SK-N-SH (cell line): ENCODE measurements at regions not wholly inside any gene's neighbourhood (a gene's known extent, or its start where the extent isn't known, plus 50 kb on each side); places are given as distances from the start of the nearest gene placed in this dataset.

ENCODE experiments used
- CTCF ChIA-PET: fragments of 300-600, 350-600 bp; formaldehyde crosslinking; extraction: SDS; loops from one replicate; lab custom pipeline; 2021; lab: Yijun Ruan, JAX
- POLR2A ChIA-PET: fragments of 350-600 bp; sonication (Branson Sonifier 250); formaldehyde crosslinking; extraction: SDS; loops from one replicate; lab custom pipeline; 2020; ENCODE audit warnings: antibody characterized with exemption, inconsistent platforms; lab: Yijun Ruan, JAX
- DNase-seq: peaks from one replicate; pipeline ENCODE4 v3.0.0; 2012
- H2AFZ ChIP-seq: fragments of 200-600 bp; sonication (generic); 2 replicates; pipeline ENCODE4 v1.8.1; 2016; ENCODE audit warnings: antibody characterized with exemption, mild to moderate bottlenecking, low read depth
- H3F3A ChIP-seq: fragments of 200-600 bp; sonication (generic); replicated peaks from 2 replicates; pipeline ENCODE3; 2016; ENCODE audit warnings: antibody characterized with exemption, mild to moderate bottlenecking; ENCODE audit not compliant: insufficient read depth
- H3K27ac ChIP-seq, 2 experiments: fragments of 200-500 bp in 1 of 2; fragments of 200-600 bp in 1 of 2; sonication (Bioruptor generic) in 1 of 2; sonication (generic), shearing (Covaris generic) in 1 of 2; 2 replicates each; pipeline versions ENCODE4 v1.5.1 to v1.6.1; 2014 to 2016; ENCODE audit warnings: low read depth in 2 of 2, inconsistent platforms in 1 of 2, low read length in 1 of 2, mild to moderate bottlenecking in 1 of 2, mixed read lengths in 1 of 2
- H3K27me3 ChIP-seq: fragments of 200-600 bp; sonication (generic), shearing (Covaris generic); 2 replicates; pipeline ENCODE4 v1.6.1; 2016; ENCODE audit warnings: mixed run types; ENCODE audit not compliant: insufficient read depth
- H3K36me3 ChIP-seq, 2 experiments: fragments of 200-500 bp in 1 of 2; fragments of 200-600 bp in 1 of 2; sonication (Bioruptor generic) in 1 of 2; sonication (generic) in 1 of 2; replicated peaks in 1 of 2; 2 replicates each; pipeline versions ENCODE3 to v1.5.1; 2014 to 2016; ENCODE audit warnings: low read length in 1 of 2, mild to moderate bottlenecking in 1 of 2; ENCODE audit not compliant: insufficient read depth in 2 of 2, control insufficient read depth in 1 of 2
- H3K4me1 ChIP-seq, 2 experiments: fragments of 200-500 bp in 1 of 2; fragments of 200-600 bp in 1 of 2; sonication (Bioruptor generic) in 1 of 2; sonication (generic), shearing (Covaris generic) in 1 of 2; 2 replicates each; pipeline versions ENCODE4 v1.5.1 to v1.6.1; 2014 to 2016; ENCODE audit warnings: low read depth in 1 of 2, low read length in 1 of 2, mixed run types in 1 of 2; ENCODE audit not compliant: insufficient read depth in 2 of 2, control insufficient read depth in 1 of 2
- H3K4me2 ChIP-seq: fragments of 200-600 bp; sonication (generic), shearing (Covaris generic); 2 replicates; pipeline ENCODE4 v1.6.1; 2017; ENCODE audit warnings: mixed run types
- H3K4me3 ChIP-seq, 2 experiments: fragments of 200-500 bp in 1 of 2; fragments of 200-600 bp in 1 of 2; sonication (Bioruptor generic) in 1 of 2; sonication (generic), shearing (Covaris generic) in 1 of 2; 2 replicates each; pipeline versions ENCODE4 v1.5.1 to v1.8.1; 2014 to 2016; ENCODE audit warnings: low read depth in 2 of 2, inconsistent platforms in 1 of 2, low read length in 1 of 2, mild to moderate bottlenecking in 1 of 2, mixed read lengths in 1 of 2, moderate library complexity in 1 of 2
- H3K79me2 ChIP-seq: fragments of 200-600 bp; sonication (generic); 2 replicates; pipeline ENCODE4 v1.8.1; 2017; ENCODE audit warnings: mild to moderate bottlenecking; ENCODE audit not compliant: insufficient read depth
- H3K9ac ChIP-seq: fragments of 200-600 bp; sonication (generic); 2 replicates; pipeline ENCODE4 v1.6.1; 2017; ENCODE audit warnings: mixed run types
- H3K9me2 ChIP-seq: fragments of 200-600 bp; sonication (generic); 2 replicates; pipeline ENCODE4 v1.6.1; 2017; ENCODE audit warnings: mixed run types
- H3K9me3 ChIP-seq: fragments of 200-600 bp; sonication (generic); 2 replicates; pipeline ENCODE4 v1.6.1; 2017; ENCODE audit warnings: mixed run types, mild to moderate bottlenecking, moderate library complexity
- H4K20me1 ChIP-seq: fragments of 200-600 bp; sonication (generic); 2 replicates; pipeline ENCODE4 v1.6.1; 2017; ENCODE audit warnings: mild to moderate bottlenecking, mixed run types; ENCODE audit not compliant: insufficient read depth
- CHD2 ChIP-seq: fragments of 150-350 bp; IDR thresholded peaks from 2 replicates; pipeline ENCODE4 v1.6.1; 2018; ENCODE audit warnings: low read length; ENCODE audit not compliant: partially characterized antibody
- EZH2phosphoT487 ChIP-seq: fragments of 200-600 bp; sonication (generic); IDR thresholded peaks from 2 replicates; pipeline ENCODE4 v1.6.1; 2017; ENCODE audit warnings: low read depth, mixed run types, mild to moderate bottlenecking, antibody characterized with exemption, moderate library complexity, borderline replicate concordance
- GABPA ChIP-seq: IDR thresholded peaks from 2 replicates; pipeline ENCODE4 v1.4.0; 2012; ENCODE audit warnings: low read depth, mild to moderate bottlenecking
- GATA2 ChIP-seq: sonication (generic); formaldehyde crosslinking; IDR thresholded peaks from 2 replicates; pipeline ENCODE4 v1.5.0; 2020; ENCODE audit warnings: mild to moderate bottlenecking, missing genetic modification reagents
- MXI1 ChIP-seq: IDR thresholded peaks from 2 replicates; pipeline ENCODE4 v1.6.1; 2012; ENCODE audit warnings: mild to moderate bottlenecking, low read depth, low read length, improper control_type of control experiment
- NRF1 ChIP-seq: IDR thresholded peaks from 2 replicates; pipeline ENCODE4 v1.6.1; 2012; ENCODE audit warnings: low read depth, mild to moderate bottlenecking, low read length
- RAD21 ChIP-seq: IDR thresholded peaks from 2 replicates; pipeline ENCODE4 v1.6.1; 2012; ENCODE audit warnings: mild to moderate bottlenecking, low read length
- REST ChIP-seq: IDR thresholded peaks from 2 replicates; pipeline ENCODE4 v1.6.1; 2012; ENCODE audit warnings: mild to moderate bottlenecking, low read depth, low read length, moderate library complexity
- RFX5 ChIP-seq: IDR thresholded peaks from 2 replicates; pipeline ENCODE4 v1.6.1; 2012; ENCODE audit warnings: mild to moderate bottlenecking, improper control_type of control experiment, low read length
- TCF12 ChIP-seq: IDR thresholded peaks from 2 replicates; pipeline ENCODE4 v1.4.0; 2012
- USF2 ChIP-seq: fragments of 150-350 bp; IDR thresholded peaks from 2 replicates; pipeline ENCODE4 v1.6.1; 2017; ENCODE audit warnings: antibody characterized with exemption, low read length, low read depth, borderline replicate concordance
- YY1 ChIP-seq: IDR thresholded peaks from 2 replicates; pipeline ENCODE4 v1.4.0; 2012; ENCODE audit warnings: low read depth, mild to moderate bottlenecking
- WGBS: methylation state at CpG from one replicate; pipeline ENCODE4 v1.1.6; 2017; ENCODE audit warnings: low lambda C conversion rate; 5-methylcytosine and 5-hydroxymethylcytosine counted together
- TF ChIP-seq, protein P1 (sequence below): fragments of 200-600 bp; sonication (generic); IDR thresholded peaks from 2 replicates; pipeline ENCODE4 v1.6.1; 2017; ENCODE audit warnings: antibody characterized with exemption, mild to moderate bottlenecking, moderate library complexity
- TF ChIP-seq, protein P2 (sequence below): IDR thresholded peaks from 2 replicates; pipeline ENCODE4 v1.4.0; 2012; ENCODE audit warnings: low read depth
- TF ChIP-seq, protein P3 (sequence below): fragments of 150-350 bp; IDR thresholded peaks from 2 replicates; pipeline ENCODE4 v1.6.1; 2016; ENCODE audit warnings: mild to moderate bottlenecking, low read depth, low read length
- TF ChIP-seq, protein P4 (sequence below): IDR thresholded peaks from 2 replicates; pipeline ENCODE4 v1.4.0; 2012; ENCODE audit warnings: low read depth, borderline replicate concordance

- H3K9ac ChIP-seq: no peak overlapping the region
- H3F3A ChIP-seq: no peaks in the 10 kb centered on the region
- no peak overlapping the region for H3K27ac ChIP-seq
- ChIA-PET CTCF (no interaction called here), POLR2A (no interaction called here)
- H3K27me3 ChIP-seq: no peaks in the 10 kb centered on the region
- no peaks in the 10 kb centered on the region for H4K20me1 ChIP-seq
- H3K79me2 ChIP-seq: no peaks in the 10 kb centered on the region
- H3K4me2 ChIP-seq: no peak overlapping the region
- H2AFZ ChIP-seq: no peak overlapping the region
- H3K4me3 ChIP-seq: no peak overlapping the region
- WGBS: 85% methylated on average over 6 of the region's 6 CpGs
- no peaks in the 10 kb centered on the region for H3K9me3 ChIP-seq
- H3K9me2 ChIP-seq: no peaks in the 10 kb centered on the region
- H3K4me1 ChIP-seq: no peaks in the 10 kb centered on the region; a peak in 1 of 4 replicates
- DNase-seq: no peak
- TF ChIP-seq, protein P1, sequence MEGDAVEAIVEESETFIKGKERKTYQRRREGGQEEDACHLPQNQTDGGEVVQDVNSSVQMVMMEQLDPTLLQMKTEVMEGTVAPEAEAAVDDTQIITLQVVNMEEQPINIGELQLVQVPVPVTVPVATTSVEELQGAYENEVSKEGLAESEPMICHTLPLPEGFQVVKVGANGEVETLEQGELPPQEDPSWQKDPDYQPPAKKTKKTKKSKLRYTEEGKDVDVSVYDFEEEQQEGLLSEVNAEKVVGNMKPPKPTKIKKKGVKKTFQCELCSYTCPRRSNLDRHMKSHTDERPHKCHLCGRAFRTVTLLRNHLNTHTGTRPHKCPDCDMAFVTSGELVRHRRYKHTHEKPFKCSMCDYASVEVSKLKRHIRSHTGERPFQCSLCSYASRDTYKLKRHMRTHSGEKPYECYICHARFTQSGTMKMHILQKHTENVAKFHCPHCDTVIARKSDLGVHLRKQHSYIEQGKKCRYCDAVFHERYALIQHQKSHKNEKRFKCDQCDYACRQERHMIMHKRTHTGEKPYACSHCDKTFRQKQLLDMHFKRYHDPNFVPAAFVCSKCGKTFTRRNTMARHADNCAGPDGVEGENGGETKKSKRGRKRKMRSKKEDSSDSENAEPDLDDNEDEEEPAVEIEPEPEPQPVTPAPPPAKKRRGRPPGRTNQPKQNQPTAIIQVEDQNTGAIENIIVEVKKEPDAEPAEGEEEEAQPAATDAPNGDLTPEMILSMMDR: no peak
- TF ChIP-seq, protein P2, sequence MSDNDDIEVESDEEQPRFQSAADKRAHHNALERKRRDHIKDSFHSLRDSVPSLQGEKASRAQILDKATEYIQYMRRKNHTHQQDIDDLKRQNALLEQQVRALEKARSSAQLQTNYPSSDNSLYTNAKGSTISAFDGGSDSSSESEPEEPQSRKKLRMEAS: no peak
- TF ChIP-seq GABPA (no peak), CHD2 (no peak)
- no peaks in the 10 kb centered on the region for H3K36me3 ChIP-seq
These were observed 623.4 kb upstream of the ADAMTS5 start for GRCh38 chr21:27590271-27590670.

DNA sequence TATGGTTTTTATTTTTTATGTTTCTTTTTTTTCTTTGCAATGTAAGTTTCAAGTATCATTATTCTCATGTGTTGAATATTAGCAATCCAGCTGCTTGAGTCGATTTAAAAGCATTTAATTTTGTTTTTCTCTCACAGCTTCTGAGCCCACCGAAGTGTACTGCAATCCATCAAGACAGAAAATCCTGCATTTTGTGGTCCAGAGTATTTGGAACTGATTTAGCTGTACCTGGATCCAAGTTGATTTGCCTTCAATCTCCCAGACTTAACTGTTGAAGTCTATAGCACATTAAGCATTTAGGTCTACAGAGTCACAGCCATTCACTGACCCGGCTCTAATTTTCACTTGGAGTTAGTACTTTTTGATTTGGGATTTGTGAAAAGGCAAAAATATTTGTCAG lies 622.9 kb upstream of the ADAMTS5 start:
- Histone ChIP-seq H3K9me3 (no peaks in the 10 kb centered on the region), H2AFZ (no peak overlapping the region), H3K9ac (no peak overlapping the region), H3K4me2 (no peak overlapping the region), H3K79me2 (no peaks in the 10 kb centered on the region), H3F3A (no peaks in the 10 kb centered on the region), H3K9me2 (no peaks in the 10 kb centered on the region), H3K27ac (no peak overlapping the region), H4K20me1 (no peaks in the 10 kb centered on the region), H3K27me3 (no peaks in the 10 kb centered on the region), H3K36me3 (no peaks in the 10 kb centered on the region), H3K4me3 (no peak overlapping the region), H3K4me1 (no peaks in the 10 kb centered on the region; a peak in 1 of 4 replicates)
- POLR2A ChIA-PET: no interaction called here
- DNase-seq: no peak
- WGBS: 53% methylated on average over 3 of the region's 3 CpGs
- CTCF ChIA-PET: no interaction called here
- TF ChIP-seq, protein P3, sequence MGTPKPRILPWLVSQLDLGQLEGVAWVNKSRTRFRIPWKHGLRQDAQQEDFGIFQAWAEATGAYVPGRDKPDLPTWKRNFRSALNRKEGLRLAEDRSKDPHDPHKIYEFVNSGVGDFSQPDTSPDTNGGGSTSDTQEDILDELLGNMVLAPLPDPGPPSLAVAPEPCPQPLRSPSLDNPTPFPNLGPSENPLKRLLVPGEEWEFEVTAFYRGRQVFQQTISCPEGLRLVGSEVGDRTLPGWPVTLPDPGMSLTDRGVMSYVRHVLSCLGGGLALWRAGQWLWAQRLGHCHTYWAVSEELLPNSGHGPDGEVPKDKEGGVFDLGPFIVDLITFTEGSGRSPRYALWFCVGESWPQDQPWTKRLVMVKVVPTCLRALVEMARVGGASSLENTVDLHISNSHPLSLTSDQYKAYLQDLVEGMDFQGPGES: no peak
- TF ChIP-seq RAD21 (no peak), NRF1 (no peak), YY1 (no peak), MXI1 (no peak), TCF12 (no peak), CHD2 (no peak), RFX5 (no peak), EZH2phosphoT487 (no peak), REST (no peak), GATA2 (no peak), USF2 (no peak)
- TF ChIP-seq, protein P4, sequence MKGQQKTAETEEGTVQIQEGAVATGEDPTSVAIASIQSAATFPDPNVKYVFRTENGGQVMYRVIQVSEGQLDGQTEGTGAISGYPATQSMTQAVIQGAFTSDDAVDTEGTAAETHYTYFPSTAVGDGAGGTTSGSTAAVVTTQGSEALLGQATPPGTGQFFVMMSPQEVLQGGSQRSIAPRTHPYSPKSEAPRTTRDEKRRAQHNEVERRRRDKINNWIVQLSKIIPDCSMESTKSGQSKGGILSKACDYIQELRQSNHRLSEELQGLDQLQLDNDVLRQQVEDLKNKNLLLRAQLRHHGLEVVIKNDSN: no peak
- TF ChIP-seq, protein P1: no peak
